GM23248 (cell line): ENCODE measurements at regions not wholly inside any gene's neighbourhood (a gene's known extent, or its start where the extent isn't known, plus 50 kb on each side); places are given as distances from the start of the nearest gene placed in this dataset.

ENCODE experiments used
- DNase-seq: peaks from one replicate; pipeline ENCODE4 v3.0.0-alpha.2; 2015
- H2AFZ ChIP-seq: fragments of 200-600 bp; sonication (generic); 2 replicates; pipeline ENCODE4 v1.6.1; 2016; ENCODE audit warnings: antibody characterized with exemption
- H3F3A ChIP-seq: fragments of 200-600 bp; sonication (generic); 2 replicates; pipeline ENCODE4 v1.6.1; 2016; ENCODE audit warnings: mild to moderate bottlenecking, antibody characterized with exemption, mixed run types; ENCODE audit not compliant: insufficient read depth
- H3K27ac ChIP-seq: fragments of 200-600 bp; sonication (generic); 2 replicates; pipeline ENCODE4 v1.5.1; 2016; ENCODE audit warnings: mild to moderate bottlenecking
- H3K27me3 ChIP-seq: fragments of 200-600 bp; sonication (generic); replicated peaks from 2 replicates; pipeline ENCODE4 v1.6.1; 2016; ENCODE audit warnings: mild to moderate bottlenecking; ENCODE audit not compliant: insufficient read depth
- H3K36me3 ChIP-seq: fragments of 200-600 bp; sonication (generic); 2 replicates; pipeline ENCODE4 v1.6.1; 2016; ENCODE audit warnings: low read depth, mild to moderate bottlenecking
- H3K4me1 ChIP-seq: fragments of 200-600 bp; sonication (generic); 2 replicates; pipeline ENCODE4 v1.6.1; 2016; ENCODE audit warnings: mild to moderate bottlenecking; ENCODE audit not compliant: insufficient read depth
- H3K4me2 ChIP-seq: fragments of 200-600 bp; sonication (generic); one replicate; pipeline ENCODE4 v1.6.1; 2016; ENCODE audit warnings: mild to moderate bottlenecking; ENCODE audit not compliant: unreplicated experiment
- H3K4me3 ChIP-seq: fragments of 200-600 bp; sonication (generic); 2 replicates; pipeline ENCODE4 v1.5.1; 2016; ENCODE audit warnings: mild to moderate bottlenecking
- H3K79me2 ChIP-seq: fragments of 200-600 bp; sonication (generic); 2 replicates; pipeline ENCODE4 v1.6.1; 2016; ENCODE audit warnings: mild to moderate bottlenecking; ENCODE audit not compliant: insufficient read depth
- H3K9ac ChIP-seq: fragments of 200-600 bp; sonication (generic); 2 replicates; pipeline ENCODE4 v1.6.1; 2016; ENCODE audit warnings: mild to moderate bottlenecking
- H3K9me2 ChIP-seq: fragments of 200-600 bp; sonication (generic); 2 replicates; pipeline ENCODE4 v1.6.1; 2016; ENCODE audit warnings: mixed run types, mild to moderate bottlenecking, moderate library complexity; ENCODE audit not compliant: insufficient read depth
- H3K9me3 ChIP-seq: fragments of 200-600 bp; sonication (generic); one replicate; pipeline ENCODE4 v1.6.1; 2017; ENCODE audit warnings: low read depth
- H4K20me1 ChIP-seq: fragments of 200-600 bp; sonication (generic); 2 replicates; pipeline ENCODE4 v1.6.0; 2016; ENCODE audit not compliant: insufficient read depth
- EZH2 ChIP-seq: fragments of 200-600 bp; sonication (generic); IDR thresholded peaks from 2 replicates; pipeline ENCODE4 v1.6.1; 2018; ENCODE audit warnings: antibody characterized with exemption, mild to moderate bottlenecking; ENCODE audit not compliant: insufficient read depth, poor library complexity, severe bottlenecking
- EZH2phosphoT487 ChIP-seq: fragments of 200-600 bp; sonication (generic); IDR thresholded peaks from 2 replicates; pipeline ENCODE4 v1.6.1; 2018; ENCODE audit warnings: antibody characterized with exemption, moderate library complexity, mild to moderate bottlenecking, low read depth; ENCODE audit not compliant: insufficient read depth
- WGBS, 2 experiments: methylation state at CpG; one replicate each; pipeline ENCODE4 v1.1.6; 2015 to 2017; ENCODE audit warnings: low lambda C conversion rate in 2 of 2, low coverage in 1 of 2; ENCODE audit errors: missing lambda C conversion rate in 2 of 2; 5-methylcytosine and 5-hydroxymethylcytosine counted together
- in situ Hi-C: fragments of 300-500 bp; cut with MboI; formaldehyde crosslinking; loops from 2 replicates; pipeline ENCODE4 v1.15.0; 2020

DNA sequence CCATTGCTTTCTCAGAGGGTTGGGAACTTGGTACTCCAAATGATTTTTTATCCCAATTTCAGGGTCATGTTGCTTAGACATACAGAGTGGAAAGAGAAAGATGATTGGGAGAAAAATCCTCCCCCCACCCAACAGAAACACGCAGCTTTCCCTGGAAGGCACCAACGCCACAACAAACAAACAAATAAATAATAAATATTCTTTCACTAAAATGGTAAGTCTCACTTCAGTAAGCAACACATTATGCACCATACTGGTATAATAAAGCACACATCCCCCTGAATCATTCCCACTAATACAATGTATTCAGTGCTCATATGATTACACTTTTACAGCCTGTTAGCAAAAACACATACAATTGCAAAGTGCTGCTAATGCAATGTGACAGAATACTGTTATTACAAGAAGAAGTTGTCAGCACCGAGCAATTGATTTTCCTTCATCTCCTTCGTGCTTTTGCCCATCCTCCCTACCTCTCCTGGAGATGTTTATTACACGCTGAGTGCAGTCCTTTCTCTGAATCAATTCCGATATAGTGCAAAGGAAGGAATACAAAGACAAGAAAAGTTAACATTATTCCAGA, 359.9 kb downstream of the TXNL1 start:
- no peaks in the 10 kb centered on the region for H3F3A ChIP-seq
- TF ChIP-seq EZH2phosphoT487 (no peak), EZH2 (no peak)
- no peaks in the 10 kb centered on the region for H3K27me3 ChIP-seq
- 83 to 88% methylated on average over 6 of the region's 6 CpGs for WGBS, 2 experiments
- no peaks in the 10 kb centered on the region for H3K79me2 ChIP-seq
- H3K4me2 ChIP-seq = no peak overlapping the region
- H3K9me2 ChIP-seq = no peaks in the 10 kb centered on the region
- no peaks in the 10 kb centered on the region for H3K9me3 ChIP-seq
- no peak overlapping the region for H3K9ac ChIP-seq
- H3K36me3 ChIP-seq = no peaks in the 10 kb centered on the region
- in situ Hi-C loops = no loop called here
- no peak for DNase-seq
- no peak overlapping the region for H3K4me3 ChIP-seq
- H3K27ac ChIP-seq = no peak overlapping the region
- no peaks in the 10 kb centered on the region for H4K20me1 ChIP-seq
- no peak overlapping the region for H2AFZ ChIP-seq
- no peaks in the 10 kb centered on the region for H3K4me1 ChIP-seq

DNA sequence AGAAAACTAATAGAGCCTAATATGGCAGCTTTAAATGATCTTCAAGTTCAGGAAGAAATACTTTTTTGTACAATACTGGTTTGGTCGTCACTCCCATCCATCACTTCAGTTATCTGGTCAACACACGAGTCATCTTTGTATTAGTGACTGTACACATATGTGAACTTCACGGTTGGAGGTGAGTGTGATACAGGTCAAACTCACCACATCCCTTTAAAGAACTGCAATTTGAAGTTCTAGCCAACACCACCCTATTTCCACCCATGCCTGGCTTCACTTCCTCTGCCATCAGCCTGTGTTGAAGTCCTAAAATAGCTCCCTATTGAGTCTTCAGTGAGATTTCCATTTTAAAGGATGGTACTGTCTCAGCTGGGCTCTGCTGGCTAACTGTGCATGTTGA, 361.9 kb downstream of the TXNL1 start:
- Histone ChIP-seq H3K27ac (no peak overlapping the region), H3K4me2 (no peak overlapping the region), H3K9me2 (no peaks in the 10 kb centered on the region), H3K4me1 (no peaks in the 10 kb centered on the region), H3K27me3 (no peaks in the 10 kb centered on the region), H3K9ac (no peak overlapping the region), H3K36me3 (no peaks in the 10 kb centered on the region), H3K4me3 (no peak overlapping the region), H2AFZ (no peak overlapping the region), H3K79me2 (no peaks in the 10 kb centered on the region), H4K20me1 (no peaks in the 10 kb centered on the region), H3F3A (no peaks in the 10 kb centered on the region), H3K9me3 (no peaks in the 10 kb centered on the region)
- TF ChIP-seq EZH2 = no peak
- TF ChIP-seq EZH2phosphoT487 = no peak
- WGBS, 2 experiments = 68 to 69% methylated on average over 3 of the region's 3 CpGs
- in situ Hi-C loops = no loop called here
- DNase-seq = no peak

DNA sequence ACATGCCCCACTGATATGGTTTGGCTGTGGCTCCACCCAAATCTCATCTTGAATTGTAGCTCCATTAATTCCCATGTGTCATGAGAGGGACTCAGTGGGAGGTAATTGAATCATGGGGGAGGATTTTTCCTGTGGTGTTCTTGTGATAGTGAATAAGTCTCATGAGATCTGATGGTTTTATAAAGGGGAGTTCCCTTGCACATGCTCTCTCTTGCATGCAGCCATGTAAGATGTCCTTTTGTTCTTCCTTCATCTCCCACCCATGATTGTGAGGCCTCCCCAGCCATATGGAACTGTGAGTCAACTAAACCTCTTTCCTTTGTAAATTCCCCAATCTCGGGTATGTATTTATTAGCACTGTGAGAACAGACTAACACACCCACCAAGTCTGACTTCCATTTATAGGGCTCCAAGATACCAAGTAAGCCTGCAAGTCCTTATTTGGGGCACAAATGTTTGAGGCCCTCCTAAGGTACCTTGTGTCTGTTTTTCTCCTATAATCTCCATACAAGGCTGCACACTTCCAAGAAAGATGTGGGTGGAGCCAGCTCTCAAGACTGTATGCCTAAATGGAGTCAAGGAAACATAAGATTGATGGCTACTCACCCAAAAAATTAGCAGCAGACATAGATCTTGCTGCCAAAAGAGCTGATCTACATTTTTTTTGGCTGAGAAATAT, 364.7 kb downstream of the TXNL1 start:
- H4K20me1 ChIP-seq = no peaks in the 10 kb centered on the region
- no peak overlapping the region for H3K9ac ChIP-seq
- WGBS, 2 experiments = 90 to 94% methylated on average over 1 of the region's 1 CpG
- no peak overlapping the region for H3K4me3 ChIP-seq
- H3K4me2 ChIP-seq = no peak overlapping the region
- no peaks in the 10 kb centered on the region for H3K27me3 ChIP-seq
- H3K9me3 ChIP-seq = no peaks in the 10 kb centered on the region
- H3F3A ChIP-seq = no peaks in the 10 kb centered on the region
- H3K4me1 ChIP-seq = no peaks in the 10 kb centered on the region
- H3K36me3 ChIP-seq = no peaks in the 10 kb centered on the region
- H2AFZ ChIP-seq = no peak overlapping the region
- in situ Hi-C loops = no loop called here
- DNase-seq = no peak
- TF ChIP-seq EZH2phosphoT487 (no peak), EZH2 (no peak)
- H3K27ac ChIP-seq = no peak overlapping the region
- no peaks in the 10 kb centered on the region for H3K79me2 ChIP-seq
- no peaks in the 10 kb centered on the region for H3K9me2 ChIP-seq

DNA sequence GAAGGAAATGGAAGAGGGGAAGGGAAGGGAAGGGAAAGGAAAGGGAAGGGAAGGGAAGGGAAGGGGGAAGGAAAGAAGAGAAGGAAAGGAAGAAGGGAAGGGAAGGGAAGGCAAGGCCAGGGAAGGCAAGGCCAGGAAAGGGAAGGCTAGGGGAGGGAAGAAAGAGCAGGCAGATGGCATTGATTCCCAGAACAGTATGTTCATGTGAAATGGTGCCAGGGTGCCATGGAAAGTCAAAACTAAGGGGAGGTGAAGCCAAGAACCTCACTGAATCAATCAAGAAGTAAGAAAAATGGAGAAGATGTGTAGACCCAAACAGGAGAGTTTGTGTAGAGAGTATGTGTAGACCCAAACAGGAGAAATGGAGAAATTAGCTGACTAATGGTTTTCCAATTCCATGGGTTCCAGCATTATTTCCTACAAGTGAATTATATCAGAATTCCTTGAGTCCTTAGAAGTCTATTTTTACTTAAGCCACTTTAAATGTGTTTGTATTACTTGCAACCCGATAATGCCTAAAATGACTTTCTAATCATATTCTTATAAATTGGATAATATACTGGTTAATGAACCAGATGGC, 367.6 kb downstream of the TXNL1 start:
- 96 to 97% methylated on average over 1 of the region's 1 CpG for WGBS, 2 experiments
- Histone ChIP-seq H3K27me3 (no peaks in the 10 kb centered on the region), H3K9me3 (no peaks in the 10 kb centered on the region), H2AFZ (no peak overlapping the region), H3F3A (no peaks in the 10 kb centered on the region), H3K9me2 (no peaks in the 10 kb centered on the region), H4K20me1 (no peaks in the 10 kb centered on the region), H3K27ac (no peak overlapping the region), H3K4me2 (no peak overlapping the region), H3K4me3 (no peak overlapping the region), H3K4me1 (no peaks in the 10 kb centered on the region), H3K36me3 (no peaks in the 10 kb centered on the region), H3K79me2 (no peaks in the 10 kb centered on the region), H3K9ac (no peak overlapping the region)
- in situ Hi-C loops = no loop called here
- no peak for DNase-seq
- TF ChIP-seq EZH2phosphoT487 = no peak
- TF ChIP-seq EZH2 = no peak
